ENCODE measurements at regions not wholly inside any gene's neighbourhood (a gene's known extent, or its start where the extent isn't known, plus 50 kb on each side); places are given as distances from the start of the nearest gene placed in this dataset.

DNA sequence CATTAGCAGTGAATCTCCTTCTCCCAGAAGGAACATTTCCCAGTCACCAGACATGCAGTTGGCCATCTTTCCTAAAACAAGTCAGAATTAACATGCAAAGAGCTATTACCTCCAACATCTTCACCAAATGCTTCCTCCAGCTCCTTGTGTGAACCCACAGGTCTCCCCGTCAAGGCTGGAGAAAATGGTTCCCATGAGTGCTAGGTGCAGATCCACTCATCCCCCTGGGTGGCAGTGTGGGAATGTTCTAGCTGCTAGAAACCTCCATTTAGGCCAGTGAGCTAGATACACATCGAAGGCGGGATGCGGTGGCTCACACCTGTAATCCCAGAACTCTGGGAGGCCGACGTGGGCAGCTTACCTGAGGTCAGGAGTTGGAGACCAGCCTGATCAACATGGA lies 603.9 kb upstream of the SLC35B3 start:
- TF ChIP-seq, protein P1, sequence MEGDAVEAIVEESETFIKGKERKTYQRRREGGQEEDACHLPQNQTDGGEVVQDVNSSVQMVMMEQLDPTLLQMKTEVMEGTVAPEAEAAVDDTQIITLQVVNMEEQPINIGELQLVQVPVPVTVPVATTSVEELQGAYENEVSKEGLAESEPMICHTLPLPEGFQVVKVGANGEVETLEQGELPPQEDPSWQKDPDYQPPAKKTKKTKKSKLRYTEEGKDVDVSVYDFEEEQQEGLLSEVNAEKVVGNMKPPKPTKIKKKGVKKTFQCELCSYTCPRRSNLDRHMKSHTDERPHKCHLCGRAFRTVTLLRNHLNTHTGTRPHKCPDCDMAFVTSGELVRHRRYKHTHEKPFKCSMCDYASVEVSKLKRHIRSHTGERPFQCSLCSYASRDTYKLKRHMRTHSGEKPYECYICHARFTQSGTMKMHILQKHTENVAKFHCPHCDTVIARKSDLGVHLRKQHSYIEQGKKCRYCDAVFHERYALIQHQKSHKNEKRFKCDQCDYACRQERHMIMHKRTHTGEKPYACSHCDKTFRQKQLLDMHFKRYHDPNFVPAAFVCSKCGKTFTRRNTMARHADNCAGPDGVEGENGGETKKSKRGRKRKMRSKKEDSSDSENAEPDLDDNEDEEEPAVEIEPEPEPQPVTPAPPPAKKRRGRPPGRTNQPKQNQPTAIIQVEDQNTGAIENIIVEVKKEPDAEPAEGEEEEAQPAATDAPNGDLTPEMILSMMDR (IDR thresholded peaks at IDR 0.05): peak; percentile 28; the same call in 1 of the 2 replicates
- TF ChIP-seq TCF7L2 (IDR thresholded peaks at IDR 0.05; ENCODE audit: low read depth, low read length) (no peak), POLR2AphosphoS5 (IDR thresholded peaks at IDR 0.05; ENCODE audit: low read depth, low read length) (no peak), SIN3A (IDR thresholded peaks at IDR 0.05; ENCODE audit: borderline replicate concordance, insufficient read depth, low read depth, low read length) (no peak)
- TF ChIP-seq, protein P2, sequence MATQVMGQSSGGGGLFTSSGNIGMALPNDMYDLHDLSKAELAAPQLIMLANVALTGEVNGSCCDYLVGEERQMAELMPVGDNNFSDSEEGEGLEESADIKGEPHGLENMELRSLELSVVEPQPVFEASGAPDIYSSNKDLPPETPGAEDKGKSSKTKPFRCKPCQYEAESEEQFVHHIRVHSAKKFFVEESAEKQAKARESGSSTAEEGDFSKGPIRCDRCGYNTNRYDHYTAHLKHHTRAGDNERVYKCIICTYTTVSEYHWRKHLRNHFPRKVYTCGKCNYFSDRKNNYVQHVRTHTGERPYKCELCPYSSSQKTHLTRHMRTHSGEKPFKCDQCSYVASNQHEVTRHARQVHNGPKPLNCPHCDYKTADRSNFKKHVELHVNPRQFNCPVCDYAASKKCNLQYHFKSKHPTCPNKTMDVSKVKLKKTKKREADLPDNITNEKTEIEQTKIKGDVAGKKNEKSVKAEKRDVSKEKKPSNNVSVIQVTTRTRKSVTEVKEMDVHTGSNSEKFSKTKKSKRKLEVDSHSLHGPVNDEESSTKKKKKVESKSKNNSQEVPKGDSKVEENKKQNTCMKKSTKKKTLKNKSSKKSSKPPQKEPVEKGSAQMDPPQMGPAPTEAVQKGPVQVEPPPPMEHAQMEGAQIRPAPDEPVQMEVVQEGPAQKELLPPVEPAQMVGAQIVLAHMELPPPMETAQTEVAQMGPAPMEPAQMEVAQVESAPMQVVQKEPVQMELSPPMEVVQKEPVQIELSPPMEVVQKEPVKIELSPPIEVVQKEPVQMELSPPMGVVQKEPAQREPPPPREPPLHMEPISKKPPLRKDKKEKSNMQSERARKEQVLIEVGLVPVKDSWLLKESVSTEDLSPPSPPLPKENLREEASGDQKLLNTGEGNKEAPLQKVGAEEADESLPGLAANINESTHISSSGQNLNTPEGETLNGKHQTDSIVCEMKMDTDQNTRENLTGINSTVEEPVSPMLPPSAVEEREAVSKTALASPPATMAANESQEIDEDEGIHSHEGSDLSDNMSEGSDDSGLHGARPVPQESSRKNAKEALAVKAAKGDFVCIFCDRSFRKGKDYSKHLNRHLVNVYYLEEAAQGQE (IDR thresholded peaks at IDR 0.05; ENCODE audit: insufficient read depth in 1 of 2, low read depth in 2 of 2, low read length in 1 of 2): no peak

Data from Panc1 (cell line).